ENCODE measurements at regions not wholly inside any gene's neighbourhood (a gene's known extent, or its start where the extent isn't known, plus 50 kb on each side); places are given as distances from the start of the nearest gene placed in this dataset.

GRCh38 chr15:39323706-39324105 lies 257.2 kb upstream of the THBS1 start:
- DNase-seq = no peak

- DNase-seq = no peak
Measured at GRCh38 chr15:39326306-39326975, 254.4 kb upstream of the THBS1 start.

DNA sequence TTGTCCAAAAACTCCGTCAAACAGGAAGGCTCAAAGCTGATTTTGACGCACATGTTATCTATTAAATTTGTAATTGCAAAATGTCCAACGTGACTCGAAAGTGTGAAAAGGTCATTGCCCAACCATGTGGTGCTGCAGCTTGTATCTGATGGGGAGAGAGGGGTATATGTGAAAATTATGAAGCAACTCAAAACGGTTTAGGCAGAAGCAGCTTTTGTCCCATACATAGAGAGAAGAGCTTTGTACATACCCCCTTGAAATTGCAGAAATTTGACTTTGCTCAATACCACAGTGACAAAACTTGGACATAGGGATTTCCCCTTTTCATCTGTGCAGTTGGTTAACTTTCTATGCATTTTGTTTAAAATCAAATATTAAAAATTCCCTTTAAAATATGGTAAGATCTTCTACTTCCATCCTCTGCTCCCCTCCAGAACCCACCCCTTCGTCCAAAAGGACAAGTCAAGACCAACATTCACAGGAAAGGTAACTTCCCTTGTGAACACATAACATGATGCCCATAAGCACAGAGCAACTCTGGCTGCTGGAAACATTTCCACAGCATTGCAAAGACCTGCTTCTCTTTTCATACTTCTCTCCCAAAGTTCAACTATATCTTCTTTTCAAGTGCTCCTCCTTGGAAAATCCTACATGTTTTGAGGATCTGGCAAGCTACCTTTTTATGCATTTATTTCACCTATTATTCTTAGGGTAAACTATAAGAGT lies 253.7 kb upstream of the THBS1 start:
- DNase-seq = no peak

DNA sequence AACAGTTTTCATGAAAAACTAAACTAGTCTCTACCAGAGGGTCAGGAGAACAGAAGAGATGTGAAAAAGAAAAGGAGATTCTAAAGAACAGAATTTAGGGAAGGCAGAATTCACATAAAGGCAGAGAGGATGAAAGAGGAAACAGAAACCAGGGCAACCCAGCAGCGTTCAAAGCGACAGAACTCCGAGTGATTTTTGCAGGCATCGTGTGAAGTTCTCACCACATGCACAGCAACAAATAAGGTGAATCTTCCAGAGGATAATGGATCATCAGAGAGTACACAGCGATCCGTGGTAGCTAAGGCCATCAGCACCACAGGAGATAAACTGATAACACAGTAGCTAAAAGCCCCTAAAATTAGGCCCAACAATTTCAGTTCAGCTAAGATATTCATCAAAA lies 250.8 kb upstream of the THBS1 start:
- no peak for DNase-seq

GRCh38 chr15:39331584-39331983 lies 249.3 kb upstream of the THBS1 start:
- no peak for DNase-seq

DNA sequence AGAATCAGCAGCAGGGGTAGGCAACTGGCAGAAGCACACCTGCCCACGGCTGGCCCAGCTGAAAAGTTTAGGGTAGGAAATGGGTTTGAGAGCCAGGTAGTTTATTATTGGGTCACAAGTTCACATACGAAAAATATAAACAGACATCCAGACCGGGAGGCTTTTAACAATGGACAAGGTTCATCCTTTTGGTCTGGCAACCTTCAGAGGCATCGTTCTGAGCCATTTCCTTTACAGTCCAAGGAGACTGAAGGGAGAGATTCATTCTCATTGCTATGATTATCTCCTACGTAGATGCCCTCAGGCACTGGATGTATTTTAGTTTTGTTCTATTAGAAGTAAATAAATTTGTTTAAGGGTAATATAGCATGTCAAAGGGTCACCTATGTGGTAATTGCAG lies 248.0 kb upstream of the THBS1 start:
- DNase-seq = no peak

- DNase-seq = no peak
Measured at GRCh38 chr15:39333393-39333792, 247.5 kb upstream of the THBS1 start.

DNA sequence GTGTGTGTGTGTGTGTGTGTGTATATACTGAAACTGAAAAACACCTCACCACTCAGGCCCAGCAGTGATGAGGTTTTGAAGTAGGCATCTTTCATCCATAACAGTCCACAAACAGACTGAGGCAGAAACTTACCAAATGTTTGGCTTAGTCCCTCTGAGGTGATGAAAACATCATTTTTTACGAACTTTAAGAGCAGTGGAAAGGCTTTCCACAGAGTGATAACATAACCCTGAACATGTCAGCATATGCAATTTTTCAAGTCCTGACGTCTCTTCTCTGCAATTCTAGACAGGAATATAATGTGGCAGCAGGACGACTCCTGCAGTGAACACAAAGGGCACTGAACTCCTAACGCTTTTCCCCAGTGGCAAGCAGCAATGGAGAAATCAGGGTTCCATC lies 247.0 kb upstream of the THBS1 start:
- DNase-seq = no peak

DNA sequence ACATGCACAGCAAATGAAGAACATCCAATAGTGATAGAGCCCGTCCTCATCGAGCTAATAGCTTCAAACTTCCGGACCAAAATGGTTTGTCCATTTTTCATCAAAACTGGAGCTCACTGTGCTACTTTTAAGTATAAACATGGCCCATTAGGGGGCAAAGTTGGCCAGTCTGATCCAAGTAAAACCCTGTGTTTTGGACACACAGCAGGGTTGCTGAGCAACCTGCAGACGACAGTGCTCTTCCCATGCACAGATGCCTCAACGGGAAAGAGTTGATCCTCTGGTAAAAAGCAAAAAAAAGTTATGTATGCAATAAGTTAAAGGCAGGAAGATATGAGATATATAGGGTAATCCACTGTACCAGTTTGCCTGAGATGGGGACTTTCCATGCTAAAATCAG lies 244.0 kb upstream of the THBS1 start:
- no peak for DNase-seq

- no peak for DNase-seq
Measured at GRCh38 chr15:39338251-39338650, 242.6 kb upstream of the THBS1 start.

GRCh38 chr15:39340903-39341645 lies 239.8 kb upstream of the THBS1 start:
- DNase-seq = no peak

DNA sequence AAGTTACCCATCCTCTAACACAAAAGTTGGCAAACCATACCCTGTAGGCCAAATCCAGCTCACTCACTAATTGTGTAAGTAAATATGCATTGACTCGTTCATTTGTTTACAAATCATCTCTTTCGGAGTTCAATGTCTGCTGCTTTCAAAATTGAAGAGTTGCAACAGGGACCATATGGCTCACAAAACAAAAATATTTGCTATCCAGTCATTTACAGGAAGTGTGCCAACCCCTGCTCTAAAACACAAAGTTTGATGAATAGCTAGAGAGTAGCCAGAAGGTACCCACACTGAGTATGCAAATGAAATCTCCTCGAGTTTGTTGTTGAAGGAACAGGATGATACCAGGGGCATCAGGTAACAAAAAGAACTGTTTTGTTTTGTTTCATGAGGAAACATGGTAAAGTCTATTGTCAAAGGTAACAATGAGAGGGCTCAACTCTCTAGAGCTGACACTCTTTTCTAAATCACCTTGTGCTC lies 236.2 kb upstream of the THBS1 start:
- DNase-seq = no peak

DNA sequence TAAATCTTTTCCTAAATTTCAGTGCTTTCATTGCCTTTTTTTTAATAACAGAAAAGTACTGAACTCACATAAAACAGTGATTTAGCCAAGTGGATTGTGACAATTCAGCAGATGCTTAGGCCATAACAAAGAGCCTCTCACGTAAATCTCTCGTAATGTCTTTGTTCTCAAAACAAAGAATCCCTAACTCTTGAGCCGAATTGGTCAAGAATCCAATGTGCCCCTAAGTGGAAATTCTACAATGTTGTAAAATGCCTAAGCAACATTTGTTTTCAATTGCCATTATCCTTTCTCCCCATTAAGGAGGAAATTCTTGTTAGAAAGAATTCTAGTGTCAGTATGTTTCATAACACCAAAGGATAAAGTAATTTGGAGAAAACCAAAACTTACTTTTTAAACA lies 235.7 kb upstream of the THBS1 start:
- DNase-seq = no peak

- no peak for DNase-seq
Measured at GRCh38 chr15:39347453-39347852, 233.4 kb upstream of the THBS1 start.

GRCh38 chr15:39350785-39351184 lies 230.1 kb upstream of the THBS1 start:
- no peak for DNase-seq

- DNase-seq = no peak
Measured at GRCh38 chr15:39354189-39354588, 226.7 kb upstream of the THBS1 start.

- no peak for DNase-seq
Measured at GRCh38 chr15:39357480-39358268, 223.2 kb upstream of the THBS1 start.

DNA sequence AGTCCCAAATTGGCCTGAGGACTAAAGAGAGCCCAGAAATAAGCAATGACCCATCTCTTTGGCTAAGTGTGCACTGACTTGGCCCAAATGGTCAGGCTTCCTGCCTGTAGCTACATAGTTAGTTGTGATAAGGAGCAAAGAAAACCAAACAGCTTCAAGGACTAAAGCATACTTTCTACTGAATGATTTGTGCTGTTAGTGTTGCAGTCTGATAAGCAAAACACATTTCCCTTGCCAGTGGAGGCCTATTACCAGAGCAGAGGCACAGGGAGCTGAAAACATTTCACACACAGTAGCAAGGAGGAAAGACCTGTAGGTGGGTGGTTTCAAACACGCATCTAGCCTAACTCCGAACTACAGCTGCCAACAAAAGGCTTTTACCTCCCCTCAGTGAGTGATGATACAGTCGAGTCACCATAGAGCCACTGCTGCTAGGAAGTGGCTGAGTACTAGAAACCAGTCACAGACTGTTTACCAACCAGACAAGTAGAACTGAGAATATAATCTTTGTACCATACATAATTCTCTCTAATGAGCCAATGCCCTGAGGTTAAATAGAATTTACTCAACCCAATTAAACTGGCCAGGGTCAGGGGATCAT lies 222.3 kb upstream of the THBS1 start:
- no peak for DNase-seq

DNA sequence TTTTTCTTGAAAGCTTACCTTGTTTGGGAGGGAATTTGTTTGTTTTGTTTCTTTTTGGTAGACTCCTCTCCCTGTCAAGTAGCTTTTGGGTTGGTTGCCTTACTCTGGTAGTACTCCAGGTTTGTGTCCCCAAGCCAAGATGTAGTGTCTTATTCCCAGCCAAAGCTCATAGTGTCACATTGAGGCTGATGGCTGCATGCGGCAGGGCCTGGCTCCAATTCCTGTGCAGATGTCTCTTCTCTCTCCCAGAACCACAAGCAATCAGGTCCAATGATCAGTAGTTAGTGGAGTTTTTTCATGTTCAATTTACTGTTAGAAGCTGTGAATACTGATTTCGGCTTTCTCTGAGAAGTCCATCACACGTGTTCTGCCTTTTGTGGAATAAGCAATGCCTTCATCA lies 221.1 kb upstream of the THBS1 start:
- no peak for DNase-seq

DNA sequence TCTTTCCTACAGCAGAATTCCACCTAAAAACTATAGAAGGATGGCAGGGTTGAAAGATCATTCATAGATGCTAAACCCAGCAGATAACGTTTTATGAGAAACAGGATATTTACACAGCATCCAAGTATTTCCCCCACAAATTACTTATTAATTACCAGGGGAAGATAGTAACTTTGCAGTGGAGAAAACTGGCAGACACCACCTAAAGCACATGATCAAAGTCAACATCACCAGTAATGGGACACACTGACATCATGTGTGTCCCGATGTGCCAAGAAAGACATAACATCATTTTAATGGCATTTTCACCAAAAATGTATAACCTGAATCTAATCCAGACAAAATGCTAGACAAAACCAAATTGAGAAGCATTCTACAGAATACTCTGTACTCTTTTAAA lies 220.4 kb upstream of the THBS1 start:
- no peak for DNase-seq

DNA sequence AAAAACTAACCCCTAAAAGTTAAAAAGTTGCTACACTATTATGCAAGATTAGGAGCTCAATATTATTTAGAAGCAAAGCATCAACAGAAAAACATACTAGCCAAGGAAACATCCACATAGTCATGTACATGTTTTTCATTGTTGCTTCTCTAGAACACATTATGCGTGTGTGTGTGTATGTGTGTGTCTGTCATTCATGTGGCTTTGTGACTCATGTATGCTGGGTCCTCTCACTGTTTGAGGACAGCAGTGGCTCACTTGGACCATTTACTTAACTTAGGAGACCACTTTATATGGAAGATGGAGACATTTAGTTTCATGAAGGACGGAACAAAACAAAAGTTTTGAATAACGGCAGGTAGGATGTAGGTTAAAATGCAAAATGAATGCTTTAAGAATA lies 219.4 kb upstream of the THBS1 start:
- DNase-seq = no peak

DNA sequence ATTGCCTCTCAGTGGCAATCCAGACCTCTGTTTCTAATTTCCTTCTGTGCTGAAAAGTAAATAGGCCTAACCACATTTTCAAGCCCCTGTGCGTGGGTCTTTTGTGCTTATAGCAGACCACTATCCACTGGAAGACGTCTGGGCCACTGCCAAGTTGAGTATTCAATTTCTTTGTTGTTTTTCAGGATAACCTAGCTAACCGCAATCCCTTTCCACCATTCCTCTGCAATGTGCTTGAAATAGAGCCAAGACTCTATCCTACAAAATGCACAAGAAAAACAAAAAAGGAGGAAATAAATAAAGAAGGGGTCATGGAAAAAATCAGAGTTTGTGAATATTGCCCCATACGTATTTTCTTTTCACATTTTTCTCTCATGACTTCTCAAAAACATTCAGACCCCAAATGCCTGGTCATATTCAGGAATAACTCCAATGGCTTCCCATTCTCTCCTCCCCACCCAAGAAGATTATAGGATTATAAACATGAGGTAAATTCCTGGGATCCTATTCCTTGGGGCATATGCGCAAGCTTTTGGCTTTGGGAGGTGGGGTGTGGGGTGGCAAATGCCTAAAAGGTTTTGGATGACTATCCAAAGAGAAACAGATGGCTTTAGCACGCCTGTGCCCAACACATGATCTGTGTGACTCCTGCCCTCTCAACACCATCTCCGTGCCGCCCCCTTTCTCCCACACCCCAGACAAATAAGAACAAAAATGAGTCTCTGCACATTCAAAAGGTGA lies 217.9 kb upstream of the THBS1 start:
- no peak for DNase-seq

All from T-helper 1 cell (primary cell).